Transverse colon (tissue), 3 donors: ENCODE measurements at regions not wholly inside any gene's neighbourhood (a gene's known extent, or its start where the extent isn't known, plus 50 kb on each side); places are given as distances from the start of the nearest gene placed in this dataset.

Source experiments
- CTCF ChIP-seq, 5 experiments: fragments of 200-600 bp in 3 of 5; fragments of 450-650 bp in 2 of 5; sonication (generic) in 3 of 5; IDR thresholded peaks; 1 replicate in 2 of 5; 2 replicates in 3 of 5; pipeline ENCODE4 v1.5.1; 2016 to 2017; ENCODE audit warnings: antibody characterized with exemption in 5 of 5, inconsistent platforms in 3 of 5, mild to moderate bottlenecking in 2 of 5, moderate library complexity in 1 of 5
- POLR2A ChIP-seq: fragments of 450-650 bp; IDR thresholded peaks from one replicate; pipeline ENCODE4 v1.6.1; 2016; ENCODE audit warnings: antibody characterized with exemption, mild to moderate bottlenecking, moderate library complexity

- TF ChIP-seq POLR2A (no peak), CTCF (IDR thresholded peaks at IDR 0.05) (no peak)
Measured at GRCh38 chr9:543478-543877, 298.0 kb upstream of the DMRT1 start.
